HUES64 (cell line): ENCODE measurements at regions not wholly inside any gene's neighbourhood (a gene's known extent, or its start where the extent isn't known, plus 50 kb on each side); places are given as distances from the start of the nearest gene placed in this dataset.

ENCODE experiments used
- H3K27ac ChIP-seq: 2 replicates; pipeline ENCODE4 v1.7.0; 2013; ENCODE audit warnings: low read depth, low read length, inconsistent platforms
- H3K27me3 ChIP-seq: 2 replicates; pipeline ENCODE4 v1.6.1; 2013; ENCODE audit warnings: mild to moderate bottlenecking, low read length; ENCODE audit not compliant: insufficient read depth
- H3K36me3 ChIP-seq: 2 replicates; pipeline ENCODE4 v1.6.1; 2013; ENCODE audit warnings: mild to moderate bottlenecking, low read length; ENCODE audit not compliant: insufficient read depth
- H3K4me1 ChIP-seq: 2 replicates; pipeline ENCODE4 v1.6.1; 2013; ENCODE audit warnings: mild to moderate bottlenecking, low read length, moderate library complexity; ENCODE audit not compliant: insufficient read depth
- H3K4me3 ChIP-seq: 2 replicates; pipeline ENCODE4 v1.5.1; 2013; ENCODE audit warnings: mild to moderate bottlenecking, low read length, moderate library complexity
- H3K9ac ChIP-seq: 2 replicates; pipeline ENCODE4 v1.6.1; 2013; ENCODE audit warnings: mild to moderate bottlenecking, low read depth, low read length
- H3K9me3 ChIP-seq: 2 replicates; pipeline ENCODE4 v1.6.1; 2013; ENCODE audit warnings: low read depth, low read length; ENCODE audit not compliant: insufficient read depth
- WGBS: fragments of 150-250, 120-280 bp; methylation state at CpG from one replicate; pipeline ENCODE4 v1.1.7; 2013; ENCODE audit warnings: missing lambda C conversion rate; 5-methylcytosine and 5-hydroxymethylcytosine counted together

DNA sequence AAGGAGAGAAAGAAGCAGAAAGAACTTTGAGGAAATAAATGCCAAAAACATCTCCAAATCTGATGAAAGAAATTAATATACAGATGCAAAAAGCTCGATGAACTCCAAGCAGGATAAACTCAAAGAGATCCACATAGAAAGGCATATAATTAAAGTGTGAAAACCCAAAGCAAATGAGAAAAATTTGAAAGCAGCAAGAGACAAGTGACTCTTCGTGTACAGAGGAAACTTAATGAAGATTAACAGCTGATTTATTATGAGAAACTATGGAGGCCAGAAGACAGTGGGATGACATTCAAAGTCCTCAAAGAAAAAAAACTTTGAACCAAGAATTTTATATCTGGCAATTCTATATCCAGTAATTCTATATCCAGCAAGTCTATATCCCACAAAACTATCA lies 163.0 kb upstream of the TMCC3 start:
- WGBS: 82% methylated on average over 1 of the region's 2 CpGs

DNA sequence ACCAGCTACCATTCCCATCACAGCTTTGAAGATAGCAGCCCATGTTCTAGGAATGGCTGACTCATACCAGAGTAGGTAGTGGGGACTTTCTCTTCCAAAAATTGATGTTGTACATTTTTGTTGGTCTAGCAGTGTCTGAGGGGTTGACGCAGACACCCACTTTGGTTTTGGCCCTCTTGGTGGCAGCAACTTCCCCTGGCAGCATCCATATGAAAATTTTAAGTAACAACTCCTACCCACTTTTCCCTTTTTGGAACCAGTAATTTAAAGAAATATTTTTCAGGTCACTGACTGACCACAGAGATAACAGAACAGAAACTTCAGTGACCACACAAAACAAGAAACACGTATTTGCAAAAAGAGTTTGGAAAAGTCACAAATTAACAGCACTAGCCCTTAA lies 162.0 kb upstream of the TMCC3 start:
- WGBS: 96% methylated on average over 2 of the region's 2 CpGs
- Histone ChIP-seq H3K9ac (no peak overlapping the region), H3K36me3 (no peaks in the 10 kb centered on the region), H3K27ac (no peak overlapping the region), H3K4me1 (peaks cover 6% of the 10 kb centered on the region), H3K9me3 (peaks cover 37% of the 10 kb centered on the region), H3K27me3 (no peaks in the 10 kb centered on the region), H3K4me3 (no peak overlapping the region)

More for the DNA sequence above, 163.0 kb upstream of the TMCC3 start:
- Histone ChIP-seq H3K9me3 (peaks cover 37% of the 10 kb centered on the region), H3K27me3 (no peaks in the 10 kb centered on the region), H3K4me3 (no peak overlapping the region), H3K9ac (no peak overlapping the region), H3K4me1 (peaks cover 6% of the 10 kb centered on the region), H3K27ac (no peak overlapping the region), H3K36me3 (no peaks in the 10 kb centered on the region)

DNA sequence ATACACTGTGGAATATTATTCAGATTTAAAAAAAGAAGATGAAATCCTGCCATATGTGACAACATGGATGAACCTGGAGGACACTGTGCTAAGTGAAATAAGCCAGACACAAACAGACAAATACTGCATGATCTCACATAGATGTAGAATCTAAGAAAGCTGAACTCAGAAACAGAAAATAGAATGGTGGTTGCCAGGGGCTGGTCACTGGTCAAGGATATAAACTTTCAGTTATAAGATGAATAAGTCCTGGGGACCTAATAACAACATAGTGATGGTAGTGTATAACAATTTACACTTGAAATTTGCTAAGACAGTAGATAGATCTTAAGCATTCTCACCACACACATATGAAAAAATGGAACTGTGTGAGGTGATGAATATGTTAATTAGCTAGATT lies 161.3 kb upstream of the TMCC3 start:
- Histone ChIP-seq H3K4me3 (no peak overlapping the region), H3K36me3 (no peaks in the 10 kb centered on the region), H3K4me1 (peaks cover 5% of the 10 kb centered on the region), H3K27ac (no peak overlapping the region), H3K9ac (no peak overlapping the region), H3K9me3 (peaks cover 37% of the 10 kb centered on the region), H3K27me3 (no peaks in the 10 kb centered on the region)

DNA sequence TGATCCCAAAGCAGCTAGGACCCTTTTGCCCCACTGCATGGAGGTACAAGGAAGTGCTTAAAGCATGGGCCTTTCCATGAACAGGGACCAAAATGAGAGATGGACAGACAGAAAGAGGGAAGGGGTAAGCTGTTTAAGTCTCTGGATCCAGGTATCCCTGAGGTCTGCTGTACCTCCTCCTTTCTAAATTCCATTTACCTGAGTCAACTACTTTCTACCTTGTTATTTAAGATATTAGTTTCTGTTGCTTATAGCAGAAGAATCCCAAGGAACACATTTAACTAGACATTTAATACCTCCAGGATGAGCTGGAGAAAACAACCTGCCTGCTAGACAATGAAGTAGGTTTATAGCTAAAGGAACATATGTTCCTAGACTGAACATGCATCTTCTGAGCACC lies 157.6 kb upstream of the TMCC3 start:
- Histone ChIP-seq H3K36me3 (no peaks in the 10 kb centered on the region), H3K9ac (no peak overlapping the region), H3K4me3 (no peak overlapping the region), H3K27ac (no peak overlapping the region), H3K27me3 (no peaks in the 10 kb centered on the region), H3K9me3 (peaks cover 18% of the 10 kb centered on the region), H3K4me1 (no peaks in the 10 kb centered on the region)

DNA sequence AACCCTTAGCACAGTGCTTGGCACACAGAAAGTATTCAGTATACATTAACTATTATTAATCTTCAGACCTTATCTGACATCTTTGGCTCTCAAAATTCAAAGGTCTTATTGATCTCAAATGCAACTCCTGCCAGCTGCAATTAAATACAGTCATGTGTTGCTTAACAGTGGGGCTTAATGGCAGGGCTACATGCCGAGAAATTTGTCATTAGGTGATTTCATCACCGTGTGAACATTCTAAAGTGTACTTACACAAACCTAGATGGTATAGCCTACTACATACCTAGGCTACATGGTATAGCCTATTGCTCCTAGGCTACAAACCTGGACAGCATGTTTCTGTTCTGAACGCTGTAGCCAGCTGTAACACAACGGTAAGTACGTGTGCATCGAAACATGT lies 156.3 kb upstream of the TMCC3 start:
- no peaks in the 10 kb centered on the region for H3K27me3 ChIP-seq
- peaks cover 5% of the 10 kb centered on the region for H3K9me3 ChIP-seq
- H3K36me3 ChIP-seq: no peaks in the 10 kb centered on the region
- H3K9ac ChIP-seq: no peak overlapping the region
- no peak overlapping the region for H3K27ac ChIP-seq
- H3K4me3 ChIP-seq: no peak overlapping the region
- 94% methylated on average over 6 of the region's 6 CpGs for WGBS
- no peaks in the 10 kb centered on the region for H3K4me1 ChIP-seq

DNA sequence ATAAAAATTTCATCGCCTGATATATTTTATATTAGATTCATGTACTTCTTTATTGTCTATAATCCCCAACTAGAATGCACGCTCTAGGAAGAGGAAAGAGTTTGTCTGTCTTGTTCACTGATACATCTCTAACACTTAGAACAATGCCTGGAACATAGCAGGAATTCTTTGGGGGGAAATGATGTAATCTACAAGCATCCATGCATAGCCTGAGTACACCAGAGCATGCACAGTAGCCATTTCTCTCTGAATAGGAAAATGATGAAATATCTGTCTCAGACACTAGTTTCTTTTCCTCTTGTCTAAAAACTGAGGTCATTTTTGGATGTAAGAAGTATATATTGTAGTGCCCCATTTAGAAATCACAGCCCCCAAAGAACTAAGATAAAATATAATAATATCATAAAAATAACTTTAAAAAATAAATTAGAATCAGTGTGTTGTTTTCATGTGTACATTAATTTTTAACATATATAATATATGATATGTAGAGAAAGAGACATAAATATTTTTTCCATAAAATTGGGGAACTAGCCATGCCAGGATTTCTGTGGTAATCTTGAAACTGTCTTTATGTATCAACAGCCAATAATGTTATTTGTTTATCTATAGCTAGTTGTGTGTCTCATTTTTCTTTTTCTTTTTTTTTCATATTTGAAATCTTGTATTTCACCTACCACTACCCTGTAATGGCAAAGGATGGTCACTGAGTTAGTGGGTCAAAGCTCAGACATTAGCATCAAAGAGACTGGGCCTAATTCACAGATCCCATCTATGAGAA lies 155.6 kb upstream of the TMCC3 start:
- Histone ChIP-seq H3K9ac (no peak overlapping the region), H3K27me3 (no peaks in the 10 kb centered on the region), H3K9me3 (peaks cover under 1% of the 10 kb centered on the region; the same call in 1 of the 2 replicates), H3K4me1 (no peaks in the 10 kb centered on the region), H3K36me3 (no peaks in the 10 kb centered on the region), H3K27ac (no peak overlapping the region), H3K4me3 (no peak overlapping the region)
- WGBS: no CpG with 5 or more reads among the region's 2 CpGs

DNA sequence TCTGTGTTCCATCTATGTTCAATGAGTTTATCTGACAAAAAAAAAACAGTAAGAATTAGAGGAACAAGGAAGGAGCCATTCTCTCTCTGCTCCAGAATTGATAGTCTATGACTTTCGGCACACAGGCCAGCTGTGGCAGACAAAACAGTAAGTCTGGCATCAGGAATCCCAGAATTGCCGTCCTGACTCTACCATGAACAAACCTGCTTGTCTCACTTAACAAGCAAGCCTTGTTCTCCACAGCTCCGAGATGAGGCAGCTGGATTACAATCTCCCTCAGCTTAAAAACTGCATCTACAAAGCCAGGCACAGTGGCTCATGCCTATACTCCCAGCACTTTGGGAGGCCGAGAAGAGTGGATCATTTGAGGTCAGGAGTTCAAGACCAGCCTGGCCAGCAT lies 153.6 kb upstream of the TMCC3 start:
- no peak overlapping the region for H3K4me3 ChIP-seq
- H3K9me3 ChIP-seq: no peaks in the 10 kb centered on the region
- WGBS: 69% methylated on average over 4 of the region's 4 CpGs
- H3K27ac ChIP-seq: no peak overlapping the region
- H3K36me3 ChIP-seq: no peaks in the 10 kb centered on the region
- H3K9ac ChIP-seq: no peak overlapping the region
- H3K4me1 ChIP-seq: no peaks in the 10 kb centered on the region
- no peaks in the 10 kb centered on the region for H3K27me3 ChIP-seq

DNA sequence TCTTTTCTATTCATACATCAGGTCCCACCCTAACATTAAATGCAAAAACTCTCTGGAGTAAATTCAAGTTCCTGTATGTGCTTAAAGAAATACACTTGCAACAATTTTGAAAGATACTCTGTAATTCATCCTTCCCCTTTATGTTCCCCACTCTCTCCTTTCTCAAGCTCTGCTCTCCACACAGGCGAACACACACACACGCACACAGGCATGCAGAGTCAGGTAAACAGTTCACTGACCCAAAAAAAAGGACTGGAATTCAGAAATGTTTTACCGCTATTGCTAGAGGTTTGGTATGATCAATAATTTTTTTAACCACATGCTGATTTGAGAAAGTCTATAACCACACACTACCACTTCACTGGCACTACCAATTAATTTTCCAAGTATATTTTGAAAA lies 152.4 kb upstream of the TMCC3 start:
- no peak overlapping the region for H3K4me3 ChIP-seq
- H3K9me3 ChIP-seq: no peaks in the 10 kb centered on the region
- H3K27me3 ChIP-seq: no peaks in the 10 kb centered on the region
- no peak overlapping the region for H3K27ac ChIP-seq
- H3K4me1 ChIP-seq: no peaks in the 10 kb centered on the region
- H3K36me3 ChIP-seq: no peaks in the 10 kb centered on the region
- 100% methylated on average over 2 of the region's 3 CpGs for WGBS
- H3K9ac ChIP-seq: no peak overlapping the region

DNA sequence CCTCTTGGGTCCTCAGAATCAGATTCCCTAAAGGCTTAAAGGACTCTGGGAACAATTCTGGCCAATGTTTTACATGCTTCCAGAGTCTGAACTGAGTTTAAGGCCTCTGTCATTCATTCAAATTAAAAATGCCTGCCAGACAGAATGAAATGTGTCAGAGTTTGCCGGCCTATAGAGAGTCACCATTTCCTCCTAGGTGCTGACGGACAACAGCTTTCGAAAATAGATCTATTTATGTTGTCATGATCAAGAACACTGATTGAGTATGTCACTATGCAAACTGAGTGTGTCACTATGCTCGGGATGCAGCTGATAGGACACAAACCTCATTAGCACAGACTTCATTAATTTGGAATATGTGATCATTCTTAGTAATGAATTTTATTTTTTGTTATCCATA lies 151.4 kb upstream of the TMCC3 start:
- no peaks in the 10 kb centered on the region for H3K9me3 ChIP-seq
- no peaks in the 10 kb centered on the region for H3K27me3 ChIP-seq
- no peak overlapping the region for H3K27ac ChIP-seq
- no peak overlapping the region for H3K9ac ChIP-seq
- 84% methylated on average over 4 of the region's 4 CpGs for WGBS
- H3K4me3 ChIP-seq: no peak overlapping the region
- H3K4me1 ChIP-seq: no peaks in the 10 kb centered on the region
- H3K36me3 ChIP-seq: no peaks in the 10 kb centered on the region

DNA sequence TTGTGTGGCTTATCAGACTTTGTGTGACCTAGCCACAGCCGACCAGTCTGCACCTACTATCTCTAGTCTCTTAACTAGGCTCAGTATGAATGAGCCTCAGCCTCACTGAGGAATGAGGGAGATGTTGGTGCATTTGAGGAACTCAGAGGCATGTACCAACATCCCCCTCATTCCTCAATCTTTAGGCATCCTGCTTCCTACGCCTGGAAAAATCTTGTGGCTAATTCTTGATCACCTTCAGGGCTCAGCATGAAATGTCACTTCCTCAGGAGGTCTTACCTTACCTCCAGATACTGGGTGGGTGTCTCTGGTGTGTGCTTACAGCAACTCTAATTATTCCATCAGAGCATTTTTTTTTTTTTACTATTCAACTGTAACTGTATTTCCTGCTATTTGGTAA lies 148.8 kb upstream of the TMCC3 start:
- H3K9ac ChIP-seq: no peak overlapping the region
- WGBS: 100% methylated on average over 2 of the region's 2 CpGs

DNA sequence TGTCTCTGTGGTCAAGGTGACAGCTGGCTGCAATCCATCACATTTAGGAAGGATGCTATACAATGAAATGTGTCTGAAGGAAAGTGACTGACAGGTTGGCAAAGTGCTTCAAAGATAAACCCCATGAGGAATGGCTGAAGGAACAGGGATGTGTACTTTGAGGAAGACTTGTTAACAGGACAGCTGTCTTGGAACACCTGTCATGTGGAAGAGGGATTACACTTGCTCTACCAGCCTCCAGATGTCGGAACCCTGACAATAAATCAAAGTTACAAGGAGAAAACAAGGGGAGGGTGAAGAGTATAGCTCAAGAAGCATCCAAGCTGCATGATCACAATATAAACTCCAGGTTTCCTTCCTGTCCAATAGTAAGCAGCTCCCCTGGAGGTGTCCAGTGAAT lies 147.8 kb upstream of the TMCC3 start:
- H3K9ac ChIP-seq: no peak overlapping the region
- H3K4me1 ChIP-seq: peaks cover 10% of the 10 kb centered on the region; the same call in 1 of the 2 replicates
- H3K27me3 ChIP-seq: no peaks in the 10 kb centered on the region
- no peak overlapping the region for H3K27ac ChIP-seq
- H3K4me3 ChIP-seq: no peak overlapping the region
- H3K36me3 ChIP-seq: no peaks in the 10 kb centered on the region
- 70% methylated on average over 1 of the region's 1 CpG for WGBS
- H3K9me3 ChIP-seq: no peaks in the 10 kb centered on the region

More for the DNA sequence above, 148.8 kb upstream of the TMCC3 start:
- H3K27me3 ChIP-seq: no peaks in the 10 kb centered on the region
- H3K27ac ChIP-seq: no peak overlapping the region
- no peaks in the 10 kb centered on the region for H3K36me3 ChIP-seq
- no peaks in the 10 kb centered on the region for H3K9me3 ChIP-seq
- peaks cover 4% of the 10 kb centered on the region; the same call in 1 of the 2 replicates for H3K4me1 ChIP-seq
- H3K4me3 ChIP-seq: no peak overlapping the region

DNA sequence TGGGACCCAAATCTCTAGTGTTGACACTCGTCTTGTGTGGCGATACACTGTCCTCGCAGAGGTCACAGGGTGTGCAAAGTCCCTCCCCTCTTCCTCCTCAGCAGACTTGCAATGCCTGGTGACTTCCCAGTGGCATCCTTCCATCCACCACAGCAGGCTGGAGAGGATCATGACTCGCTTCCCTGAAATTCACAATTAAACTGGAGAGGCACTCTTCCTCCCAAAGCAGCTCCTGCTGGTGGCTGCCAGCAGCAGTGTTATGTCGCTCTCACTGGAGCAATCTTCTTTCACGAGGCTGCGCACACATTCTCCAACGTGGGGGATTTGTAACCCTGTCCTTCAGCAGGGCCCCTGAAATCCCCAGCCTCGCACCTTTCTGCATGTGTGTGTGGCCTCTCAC lies 145.2 kb upstream of the TMCC3 start:
- Histone ChIP-seq H3K27me3 (no peaks in the 10 kb centered on the region), H3K4me1 (peaks cover 13% of the 10 kb centered on the region; the same call in 1 of the 2 replicates), H3K9me3 (no peaks in the 10 kb centered on the region), H3K9ac (no peak overlapping the region), H3K36me3 (no peaks in the 10 kb centered on the region), H3K4me3 (no peak overlapping the region), H3K27ac (0 out of 2 replicates have a peak overlapping the region, but pooled peaks have one; percentile 46)
- 74% methylated on average over 9 of the region's 9 CpGs for WGBS
